ENCODE measurements at regions not wholly inside any gene's neighbourhood (a gene's known extent, or its start where the extent isn't known, plus 50 kb on each side); places are given as distances from the start of the nearest gene placed in this dataset.

DNA sequence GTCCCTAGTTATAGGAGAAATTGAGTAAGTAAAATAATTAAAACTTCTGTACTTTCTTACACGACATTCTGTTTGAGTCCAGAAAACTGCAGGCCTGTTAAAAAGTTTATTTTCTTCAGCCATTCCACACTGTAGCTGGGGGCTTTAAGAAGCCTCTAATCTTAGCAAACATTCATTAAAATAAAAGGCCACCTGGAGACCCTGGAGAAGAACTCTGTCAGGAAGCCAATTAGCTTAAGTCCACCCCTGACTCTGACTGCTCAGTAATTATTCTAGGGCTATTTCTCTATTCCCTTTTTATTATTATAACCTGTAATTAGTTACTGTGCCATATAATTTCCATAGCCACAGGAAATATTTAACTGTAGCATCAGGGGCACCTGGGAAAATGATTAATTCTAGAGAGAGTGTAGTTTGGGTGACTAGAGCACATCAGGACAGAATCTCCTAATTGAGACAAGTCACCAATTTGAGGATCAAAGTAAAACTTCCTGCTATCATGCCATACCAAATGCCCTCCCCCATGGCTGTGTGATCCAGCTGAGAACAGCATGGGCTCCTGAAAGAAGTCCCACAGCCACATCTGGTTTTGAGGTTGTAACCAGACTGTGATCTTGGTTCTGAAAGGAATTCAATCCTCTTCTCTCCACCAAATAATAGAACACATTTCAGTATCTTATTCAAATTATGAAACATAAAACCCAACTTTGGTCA is 1302.3 kb downstream of the XPNPEP1 start:
- TF ChIP-seq, protein P1, sequence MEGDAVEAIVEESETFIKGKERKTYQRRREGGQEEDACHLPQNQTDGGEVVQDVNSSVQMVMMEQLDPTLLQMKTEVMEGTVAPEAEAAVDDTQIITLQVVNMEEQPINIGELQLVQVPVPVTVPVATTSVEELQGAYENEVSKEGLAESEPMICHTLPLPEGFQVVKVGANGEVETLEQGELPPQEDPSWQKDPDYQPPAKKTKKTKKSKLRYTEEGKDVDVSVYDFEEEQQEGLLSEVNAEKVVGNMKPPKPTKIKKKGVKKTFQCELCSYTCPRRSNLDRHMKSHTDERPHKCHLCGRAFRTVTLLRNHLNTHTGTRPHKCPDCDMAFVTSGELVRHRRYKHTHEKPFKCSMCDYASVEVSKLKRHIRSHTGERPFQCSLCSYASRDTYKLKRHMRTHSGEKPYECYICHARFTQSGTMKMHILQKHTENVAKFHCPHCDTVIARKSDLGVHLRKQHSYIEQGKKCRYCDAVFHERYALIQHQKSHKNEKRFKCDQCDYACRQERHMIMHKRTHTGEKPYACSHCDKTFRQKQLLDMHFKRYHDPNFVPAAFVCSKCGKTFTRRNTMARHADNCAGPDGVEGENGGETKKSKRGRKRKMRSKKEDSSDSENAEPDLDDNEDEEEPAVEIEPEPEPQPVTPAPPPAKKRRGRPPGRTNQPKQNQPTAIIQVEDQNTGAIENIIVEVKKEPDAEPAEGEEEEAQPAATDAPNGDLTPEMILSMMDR (IDR thresholded peaks at IDR 0.05): no peak
- no peak for TF ChIP-seq EZH2 (IDR thresholded peaks at IDR 0.05; ENCODE audit: borderline replicate concordance, insufficient read depth, low read depth, low read length, poor library complexity, severe bottlenecking)

Data from B cell (primary cell).